PFSK-1 (cell line): ENCODE measurements at regions not wholly inside any gene's neighbourhood (a gene's known extent, or its start where the extent isn't known, plus 50 kb on each side); places are given as distances from the start of the nearest gene placed in this dataset.

ENCODE experiments used
- FOXP2 ChIP-seq: optimal IDR thresholded peaks from 2 replicates; pipeline ENCODE3; 2011; ENCODE audit warnings: borderline replicate concordance, control low read depth, inconsistent platforms; ENCODE audit not compliant: insufficient read depth; ENCODE audit errors: extremely low read length, extremely low read depth
- POLR2AphosphoS5 ChIP-seq: IDR thresholded peaks from 2 replicates; pipeline ENCODE4 v1.6.1; 2012; ENCODE audit warnings: low read depth, mild to moderate bottlenecking, control low read depth, low read length, moderate library complexity
- REST ChIP-seq, 2 experiments: IDR thresholded peaks; 2 replicates each; pipeline versions ENCODE4 v1.6.1 to v1.8.0; 2011 to 2012; ENCODE audit warnings: low read depth in 2 of 2, low read length in 2 of 2, control low read depth in 1 of 2, inconsistent platforms in 1 of 2, mild to moderate bottlenecking in 1 of 2, moderate library complexity in 1 of 2; ENCODE audit not compliant: insufficient read depth in 1 of 2
- SIN3A ChIP-seq: IDR thresholded peaks from 2 replicates; pipeline ENCODE4 v1.6.1; 2012; ENCODE audit warnings: mild to moderate bottlenecking, low read length, moderate library complexity, borderline replicate concordance; ENCODE audit not compliant: insufficient read depth
- TAF1 ChIP-seq: IDR thresholded peaks from 2 replicates; pipeline ENCODE4 v1.6.1; 2012; ENCODE audit warnings: low read length, control low read depth, borderline replicate concordance; ENCODE audit not compliant: insufficient read depth

- TF ChIP-seq SIN3A, result no peak
- TF ChIP-seq TAF1, result no peak
- no peak for TF ChIP-seq POLR2AphosphoS5
- TF ChIP-seq REST (IDR thresholded peaks at IDR 0.05; ENCODE audit: insufficient read depth in 1 of 2, low read depth in 2 of 2, low read length in 2 of 2), result no peak
- no peak for TF ChIP-seq FOXP2
Observed at GRCh38 chr16:9262941-9263715, 171.7 kb downstream of the HAPSTR1 start.

- TF ChIP-seq FOXP2 (no peak), TAF1 (no peak), SIN3A (no peak), POLR2AphosphoS5 (no peak), REST (IDR thresholded peaks at IDR 0.05; ENCODE audit: insufficient read depth in 1 of 2, low read depth in 2 of 2, low read length in 2 of 2) (no peak)
Observed at GRCh38 chr16:9264067-9264466, 172.6 kb downstream of the HAPSTR1 start.

- TF ChIP-seq FOXP2, result no peak
- TF ChIP-seq TAF1, result no peak
- TF ChIP-seq POLR2AphosphoS5, result no peak
- no peak for TF ChIP-seq REST (IDR thresholded peaks at IDR 0.05; ENCODE audit: insufficient read depth in 1 of 2, low read depth in 2 of 2, low read length in 2 of 2)
- no peak for TF ChIP-seq SIN3A
Observed at GRCh38 chr16:9268446-9268845, 177.0 kb downstream of the HAPSTR1 start.

- TF ChIP-seq POLR2AphosphoS5 (no peak), FOXP2 (no peak), TAF1 (no peak), REST (IDR thresholded peaks at IDR 0.05; ENCODE audit: insufficient read depth in 1 of 2, low read depth in 2 of 2, low read length in 2 of 2) (no peak), SIN3A (no peak)
Observed at GRCh38 chr16:9270424-9270823, 179.0 kb downstream of the HAPSTR1 start.

GRCh38 chr16:9270941-9271340 is 179.5 kb downstream of the HAPSTR1 start:
- TF ChIP-seq SIN3A (no peak), FOXP2 (no peak), TAF1 (no peak)
